PFSK-1 (cell line): ENCODE measurements at regions not wholly inside any gene's neighbourhood (a gene's known extent, or its start where the extent isn't known, plus 50 kb on each side); places are given as distances from the start of the nearest gene placed in this dataset.

ENCODE experiments used
- FOXP2 ChIP-seq: optimal IDR thresholded peaks from 2 replicates; pipeline ENCODE3; 2011; ENCODE audit warnings: borderline replicate concordance, control low read depth, inconsistent platforms; ENCODE audit not compliant: insufficient read depth; ENCODE audit errors: extremely low read length, extremely low read depth
- POLR2AphosphoS5 ChIP-seq: IDR thresholded peaks from 2 replicates; pipeline ENCODE4 v1.6.1; 2012; ENCODE audit warnings: low read depth, mild to moderate bottlenecking, control low read depth, low read length, moderate library complexity
- SIN3A ChIP-seq: IDR thresholded peaks from 2 replicates; pipeline ENCODE4 v1.6.1; 2012; ENCODE audit warnings: mild to moderate bottlenecking, low read length, moderate library complexity, borderline replicate concordance; ENCODE audit not compliant: insufficient read depth
- TAF1 ChIP-seq: IDR thresholded peaks from 2 replicates; pipeline ENCODE4 v1.6.1; 2012; ENCODE audit warnings: low read length, control low read depth, borderline replicate concordance; ENCODE audit not compliant: insufficient read depth
- TF ChIP-seq, protein P1 (sequence below), 2 experiments: IDR thresholded peaks; 2 replicates each; pipeline versions ENCODE4 v1.6.1 to v1.8.0; 2011 to 2012; ENCODE audit warnings: low read depth in 2 of 2, low read length in 2 of 2, control low read depth in 1 of 2, inconsistent platforms in 1 of 2, mild to moderate bottlenecking in 1 of 2, moderate library complexity in 1 of 2; ENCODE audit not compliant: insufficient read depth in 1 of 2

GRCh38 chr12:107844312-107844921 lies 69.9 kb downstream of the ASCL4 start:
- no peak for TF ChIP-seq SIN3A

DNA sequence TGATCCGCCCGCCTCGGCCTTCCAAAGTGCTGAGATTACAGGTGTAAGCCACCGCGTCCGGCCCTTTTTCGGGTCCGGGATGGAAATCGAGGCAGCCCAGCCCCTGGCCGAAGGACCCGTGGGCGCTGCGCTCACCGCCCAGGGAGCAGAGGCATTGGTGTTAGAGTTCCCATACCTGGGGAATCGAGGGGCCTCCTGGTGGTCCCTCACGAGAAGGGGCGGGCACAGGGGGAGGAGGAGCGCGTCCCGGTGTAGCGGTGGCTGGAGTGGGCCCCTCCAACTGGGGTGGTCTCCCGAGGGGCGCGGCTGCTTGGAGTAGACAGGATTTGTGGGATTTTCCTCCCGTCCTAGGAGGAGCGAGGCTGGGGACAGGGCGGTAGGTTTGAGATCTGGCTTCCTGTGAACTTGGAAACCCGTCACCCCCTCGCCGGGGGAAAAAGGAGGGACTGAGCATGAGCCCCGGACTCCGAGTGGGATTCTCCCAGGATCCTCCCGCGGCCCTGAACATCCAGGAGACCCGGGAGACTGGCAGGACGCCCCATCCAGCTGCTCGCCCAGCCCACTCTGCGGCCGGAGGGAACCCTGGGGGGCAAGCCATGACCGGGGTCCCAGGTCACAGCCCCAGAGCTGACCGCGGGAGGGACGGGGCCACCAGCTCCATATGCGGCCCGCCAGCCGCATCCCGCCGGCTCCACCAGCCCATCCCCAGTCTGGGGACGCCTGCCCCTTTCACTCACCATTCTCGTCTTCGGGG lies 70.9 kb downstream of the ASCL4 start:
- TF ChIP-seq SIN3A (no peak), TAF1 (no peak), FOXP2 (no peak), POLR2AphosphoS5 (no peak)
- TF ChIP-seq, protein P1, sequence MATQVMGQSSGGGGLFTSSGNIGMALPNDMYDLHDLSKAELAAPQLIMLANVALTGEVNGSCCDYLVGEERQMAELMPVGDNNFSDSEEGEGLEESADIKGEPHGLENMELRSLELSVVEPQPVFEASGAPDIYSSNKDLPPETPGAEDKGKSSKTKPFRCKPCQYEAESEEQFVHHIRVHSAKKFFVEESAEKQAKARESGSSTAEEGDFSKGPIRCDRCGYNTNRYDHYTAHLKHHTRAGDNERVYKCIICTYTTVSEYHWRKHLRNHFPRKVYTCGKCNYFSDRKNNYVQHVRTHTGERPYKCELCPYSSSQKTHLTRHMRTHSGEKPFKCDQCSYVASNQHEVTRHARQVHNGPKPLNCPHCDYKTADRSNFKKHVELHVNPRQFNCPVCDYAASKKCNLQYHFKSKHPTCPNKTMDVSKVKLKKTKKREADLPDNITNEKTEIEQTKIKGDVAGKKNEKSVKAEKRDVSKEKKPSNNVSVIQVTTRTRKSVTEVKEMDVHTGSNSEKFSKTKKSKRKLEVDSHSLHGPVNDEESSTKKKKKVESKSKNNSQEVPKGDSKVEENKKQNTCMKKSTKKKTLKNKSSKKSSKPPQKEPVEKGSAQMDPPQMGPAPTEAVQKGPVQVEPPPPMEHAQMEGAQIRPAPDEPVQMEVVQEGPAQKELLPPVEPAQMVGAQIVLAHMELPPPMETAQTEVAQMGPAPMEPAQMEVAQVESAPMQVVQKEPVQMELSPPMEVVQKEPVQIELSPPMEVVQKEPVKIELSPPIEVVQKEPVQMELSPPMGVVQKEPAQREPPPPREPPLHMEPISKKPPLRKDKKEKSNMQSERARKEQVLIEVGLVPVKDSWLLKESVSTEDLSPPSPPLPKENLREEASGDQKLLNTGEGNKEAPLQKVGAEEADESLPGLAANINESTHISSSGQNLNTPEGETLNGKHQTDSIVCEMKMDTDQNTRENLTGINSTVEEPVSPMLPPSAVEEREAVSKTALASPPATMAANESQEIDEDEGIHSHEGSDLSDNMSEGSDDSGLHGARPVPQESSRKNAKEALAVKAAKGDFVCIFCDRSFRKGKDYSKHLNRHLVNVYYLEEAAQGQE (IDR thresholded peaks at IDR 0.05; ENCODE audit: insufficient read depth in 1 of 2, low read depth in 2 of 2, low read length in 2 of 2), result no peak

GRCh38 chr12:107845980-107846659 lies 71.6 kb downstream of the ASCL4 start:
- TF ChIP-seq POLR2AphosphoS5, result no peak
- no peak for TF ChIP-seq SIN3A
- TF ChIP-seq TAF1, result no peak

GRCh38 chr12:107847430-107847829 lies 72.9 kb downstream of the ASCL4 start:
- TF ChIP-seq SIN3A (no peak), TAF1 (no peak), FOXP2 (no peak), POLR2AphosphoS5 (no peak)
- TF ChIP-seq, protein P1 (IDR thresholded peaks at IDR 0.05; ENCODE audit: insufficient read depth in 1 of 2, low read depth in 2 of 2, low read length in 2 of 2), result no peak

GRCh38 chr12:107847830-107848229 lies 73.3 kb downstream of the ASCL4 start:
- TF ChIP-seq SIN3A (no peak), TAF1 (no peak), FOXP2 (no peak), POLR2AphosphoS5 (no peak)
- TF ChIP-seq, protein P1 (IDR thresholded peaks at IDR 0.05; ENCODE audit: insufficient read depth in 1 of 2, low read depth in 2 of 2, low read length in 2 of 2), result no peak

GRCh38 chr12:107853479-107853878 lies 79.0 kb downstream of the ASCL4 start:
- TF ChIP-seq, protein P1 (IDR thresholded peaks at IDR 0.05; ENCODE audit: insufficient read depth in 1 of 2, low read depth in 2 of 2, low read length in 2 of 2), result no peak
- TF ChIP-seq TAF1 (no peak), POLR2AphosphoS5 (no peak), SIN3A (no peak), FOXP2 (no peak)
